HuH-7 (cell line): ENCODE measurements at regions not wholly inside any gene's neighbourhood (a gene's known extent, or its start where the extent isn't known, plus 50 kb on each side); places are given as distances from the start of the nearest gene placed in this dataset.
"Not testable (repeated sequence)": the region's sequence is repeated elsewhere in the genome, so short reads cannot be mapped to it uniquely, and the experiment has no call there.

Source experiments
- DNase-seq: peaks from one replicate; pipeline ENCODE4 v3.0.0; 2011; ENCODE audit warnings: low spot score

DNA sequence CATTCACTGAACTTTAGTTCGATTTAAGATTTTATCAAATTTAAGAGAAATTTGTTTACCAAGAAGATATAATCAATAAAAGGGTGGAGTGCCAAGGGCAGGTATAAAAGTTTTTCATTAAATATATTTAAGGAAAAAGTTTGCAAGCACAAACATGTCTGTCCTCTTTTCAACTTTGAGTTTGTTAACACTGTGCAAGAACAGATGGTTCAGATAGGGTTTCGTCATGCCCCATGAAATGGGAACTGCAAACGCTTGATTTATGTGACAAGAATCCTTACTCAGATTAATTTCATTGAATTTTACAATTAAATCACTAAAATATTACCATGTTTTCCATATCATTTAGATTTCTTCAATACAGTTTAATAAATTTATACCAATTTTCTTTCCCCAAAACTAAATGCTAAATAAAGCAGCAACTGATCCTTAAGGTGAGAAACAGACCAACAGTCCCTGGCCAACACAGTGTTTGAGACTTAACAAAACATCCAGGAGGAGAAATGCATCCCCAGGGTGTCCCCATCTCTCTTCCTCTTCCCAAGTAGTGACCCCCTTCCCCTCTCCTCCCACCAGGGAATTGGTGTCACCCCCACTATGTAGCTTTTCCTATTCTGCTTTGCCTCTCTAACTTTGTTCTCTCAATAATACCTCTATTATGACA, 292.9 kb downstream of the LTN1 start:
- no peak for DNase-seq

DNA sequence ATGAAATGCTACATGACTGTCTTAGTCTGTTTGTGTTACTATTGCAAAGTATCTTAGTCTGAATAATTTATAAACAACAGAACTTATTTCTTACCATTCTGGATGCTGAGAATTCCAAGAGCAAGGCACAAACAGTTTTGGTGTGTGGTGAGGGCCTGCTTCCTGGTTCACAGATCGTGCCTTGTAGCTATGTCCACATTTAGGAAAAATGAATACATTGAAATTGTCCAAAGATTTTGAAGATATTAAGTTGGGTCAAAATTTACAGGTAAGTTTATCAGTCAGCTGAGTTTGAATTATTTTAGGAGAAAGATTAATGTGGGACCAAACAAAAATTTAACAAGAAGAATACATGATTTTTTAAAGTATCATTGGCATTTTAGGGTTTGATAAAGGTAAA, 293.5 kb downstream of the LTN1 start:
- no peak for DNase-seq

DNA sequence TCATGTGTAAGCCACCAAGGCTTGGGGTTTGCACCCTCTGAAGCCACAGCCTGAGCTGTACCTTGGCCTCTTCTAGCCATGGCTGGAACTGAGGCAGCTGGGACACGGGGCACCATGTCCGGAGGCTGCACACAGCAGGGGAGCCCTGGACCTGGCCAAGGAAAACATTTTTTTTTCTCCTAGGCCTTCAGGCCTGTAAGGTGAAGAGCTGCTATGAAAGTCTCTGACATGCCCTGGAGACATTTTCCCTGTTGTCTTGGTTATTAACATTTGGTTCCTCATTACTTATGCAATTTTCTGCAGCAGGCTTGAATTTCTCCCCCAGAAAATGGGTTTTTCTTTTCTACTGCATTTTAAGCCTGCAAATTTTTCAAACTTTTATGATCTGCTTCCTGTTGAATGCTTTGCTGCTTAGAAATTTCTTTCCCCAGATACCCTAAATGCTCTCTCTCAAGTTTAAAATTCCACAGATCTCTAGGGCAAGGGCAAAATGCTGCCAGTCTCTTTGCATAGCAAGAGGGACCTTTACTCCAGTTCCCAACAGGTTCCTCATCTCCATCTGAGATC, 295.8 kb downstream of the LTN1 start:
- no peak for DNase-seq

DNA sequence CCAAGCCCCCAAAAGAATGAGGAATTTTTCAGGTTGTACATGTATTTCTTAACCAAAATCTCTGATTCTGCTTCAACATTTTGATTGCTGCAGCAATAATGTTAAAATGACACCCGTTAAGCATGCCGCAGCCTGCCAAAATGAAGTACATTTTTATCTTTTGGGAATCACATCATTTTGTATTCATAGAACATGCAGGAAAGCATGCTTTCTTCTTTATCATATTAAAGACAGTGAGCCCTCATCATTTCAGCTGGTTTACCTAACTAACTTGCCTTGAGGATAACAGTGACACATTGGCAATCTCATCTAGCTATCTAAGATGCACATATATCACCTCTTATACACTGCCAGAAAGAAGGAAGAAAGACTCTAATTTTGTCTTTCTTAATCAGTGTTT, 299.2 kb downstream of the LTN1 start:
- no peak for DNase-seq

DNA sequence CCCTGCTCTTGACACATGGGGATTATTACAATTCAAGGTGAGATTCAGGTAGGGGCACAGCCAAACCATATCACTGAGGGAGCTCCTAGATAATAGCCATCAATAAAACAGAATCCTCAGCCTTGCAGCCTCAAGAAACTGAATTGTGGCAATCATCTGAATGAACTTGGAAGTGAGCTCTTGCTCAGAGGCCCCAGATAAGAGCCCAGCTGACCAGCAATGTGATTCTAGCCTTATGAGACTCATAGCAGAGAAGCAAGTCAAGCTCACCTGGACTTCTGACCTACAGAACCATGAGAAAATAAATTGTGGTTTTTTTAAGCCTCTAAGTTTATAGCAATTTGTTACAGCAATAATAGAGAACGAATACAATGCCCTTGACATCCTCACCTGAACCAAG, 302.5 kb downstream of the LTN1 start:
- no peak for DNase-seq

GRCh38 chr21:28688381-28688780, 304.3 kb downstream of the LTN1 start:
- no peak for DNase-seq

- no peak for DNase-seq
Observed at GRCh38 chr21:28687586-28687985, 305.1 kb downstream of the LTN1 start.

GRCh38 chr21:28683982-28684752, 308.5 kb downstream of the LTN1 start:
- DNase-seq = no peak

DNA sequence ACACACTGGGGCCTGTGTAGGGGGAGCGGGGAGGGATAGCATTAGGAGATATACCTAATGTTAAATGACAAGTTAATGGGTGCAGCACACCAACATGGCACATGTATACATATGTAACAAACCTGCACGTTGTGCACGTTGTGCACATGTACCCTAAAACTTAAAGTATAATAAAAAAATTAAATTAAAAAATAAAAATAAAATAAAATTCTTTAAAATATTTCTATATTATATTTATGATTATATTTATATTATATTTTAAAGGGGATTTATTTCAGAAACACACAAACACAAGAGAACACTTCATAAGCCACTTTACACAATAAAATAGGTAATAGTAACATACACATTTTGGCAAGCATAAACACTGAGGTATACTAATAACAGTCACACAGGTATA, 309.8 kb downstream of the LTN1 start:
- not testable (repeated sequence) for DNase-seq

- DNase-seq = not testable (repeated sequence)
Observed at GRCh38 chr21:28677096-28677495, 315.6 kb downstream of the LTN1 start.

DNA sequence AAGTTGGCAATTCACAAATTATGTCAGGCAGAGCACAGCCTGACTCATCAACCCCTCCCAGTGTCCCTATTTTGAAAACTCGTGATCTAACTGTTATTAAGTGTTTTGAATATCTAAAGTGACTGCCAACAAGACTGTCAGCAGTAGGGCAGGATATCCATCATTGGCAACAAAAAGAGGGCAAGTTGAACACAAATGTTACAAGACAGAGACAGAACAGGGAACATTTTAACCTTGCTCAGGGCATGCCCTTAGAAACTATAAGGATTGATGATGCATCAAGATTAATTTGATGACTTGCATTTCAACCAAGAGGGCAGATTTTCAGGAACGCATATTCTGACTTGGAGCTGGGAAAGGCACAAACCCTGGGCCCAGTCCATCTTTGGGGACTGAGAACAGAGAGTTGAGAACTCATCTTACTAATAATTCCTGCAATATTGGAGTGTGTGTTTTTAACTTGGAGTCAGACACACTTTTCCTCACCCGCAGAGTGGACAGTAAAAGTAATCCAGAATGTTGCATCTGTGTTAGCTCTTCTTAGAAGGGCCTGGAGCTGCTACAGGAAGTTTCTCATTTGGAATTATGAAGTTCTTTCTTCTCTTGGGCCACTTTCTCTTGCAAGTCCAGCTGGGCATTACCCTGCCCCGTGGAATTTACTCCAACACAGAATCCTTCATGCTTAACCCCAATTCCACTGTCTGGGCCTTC, 317.2 kb downstream of the LTN1 start:
- no peak for DNase-seq

GRCh38 chr21:28674763-28675162, 317.9 kb downstream of the LTN1 start:
- no peak for DNase-seq

DNA sequence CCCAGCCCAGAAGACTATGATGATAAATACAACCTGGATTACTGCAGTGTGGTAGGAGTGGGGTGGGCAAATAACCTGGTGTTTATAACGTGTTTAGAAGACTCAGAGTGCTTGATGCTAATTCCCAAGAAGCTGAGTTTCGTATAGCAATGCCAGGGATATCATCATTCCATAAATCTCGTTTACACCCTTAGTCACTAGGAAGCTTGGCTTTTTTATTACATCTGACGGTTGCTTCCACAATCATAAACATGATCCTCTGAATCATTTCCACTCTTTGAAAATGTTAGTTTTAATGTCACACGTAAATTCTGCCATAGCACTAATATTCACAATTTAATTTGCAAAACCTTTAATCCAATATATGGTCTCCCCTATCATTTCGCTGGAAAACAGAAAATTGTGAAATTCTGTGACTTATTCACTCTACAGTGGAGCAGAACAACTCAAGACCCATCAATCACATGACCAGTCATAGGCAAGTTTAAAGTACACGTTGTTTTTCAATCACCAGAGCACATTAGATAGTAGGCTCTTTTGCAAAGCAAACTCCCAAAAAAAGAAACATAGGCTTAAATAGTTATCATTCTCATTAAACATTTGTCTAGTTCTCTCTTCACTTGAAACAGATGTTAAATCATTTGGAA, 321.0 kb downstream of the LTN1 start:
- no peak for DNase-seq

DNA sequence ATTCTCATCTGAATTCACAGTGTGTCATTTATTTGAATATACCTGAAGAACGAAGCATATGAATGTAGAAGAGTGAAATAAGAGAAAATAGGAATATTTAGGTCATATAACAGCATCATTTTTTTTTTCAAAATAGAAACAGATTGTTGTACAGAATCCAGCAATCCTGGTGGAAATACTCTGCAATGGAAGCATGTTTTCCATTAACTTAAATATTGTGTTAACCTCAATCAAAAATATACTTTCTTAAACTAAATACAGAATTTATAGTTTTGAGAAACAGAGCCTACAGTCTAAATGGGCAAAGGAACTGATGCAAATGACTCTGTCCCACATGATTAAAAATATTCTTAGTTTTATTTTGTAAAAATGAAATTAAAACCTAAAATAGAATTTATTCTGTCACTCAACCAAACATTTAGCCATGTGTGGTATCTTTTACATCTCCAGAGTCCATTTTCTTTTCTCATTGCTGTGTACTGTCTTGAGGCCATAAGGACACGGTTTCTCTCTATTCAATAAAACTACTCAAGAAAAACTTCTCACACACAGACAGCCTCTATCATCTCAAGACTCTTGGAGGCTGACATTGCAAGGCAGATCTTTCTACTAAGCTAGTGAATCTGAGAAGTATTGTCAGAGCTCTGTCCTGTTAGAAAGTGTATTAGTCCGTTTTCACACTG, 322.6 kb downstream of the LTN1 start:
- no peak for DNase-seq

GRCh38 chr21:28669321-28669720, 323.4 kb downstream of the LTN1 start:
- DNase-seq = no peak

GRCh38 chr21:28663754-28664153, 328.9 kb downstream of the LTN1 start:
- DNase-seq = no peak

- DNase-seq = no peak
Observed at GRCh38 chr21:28663111-28663693, 329.5 kb downstream of the LTN1 start.

DNA sequence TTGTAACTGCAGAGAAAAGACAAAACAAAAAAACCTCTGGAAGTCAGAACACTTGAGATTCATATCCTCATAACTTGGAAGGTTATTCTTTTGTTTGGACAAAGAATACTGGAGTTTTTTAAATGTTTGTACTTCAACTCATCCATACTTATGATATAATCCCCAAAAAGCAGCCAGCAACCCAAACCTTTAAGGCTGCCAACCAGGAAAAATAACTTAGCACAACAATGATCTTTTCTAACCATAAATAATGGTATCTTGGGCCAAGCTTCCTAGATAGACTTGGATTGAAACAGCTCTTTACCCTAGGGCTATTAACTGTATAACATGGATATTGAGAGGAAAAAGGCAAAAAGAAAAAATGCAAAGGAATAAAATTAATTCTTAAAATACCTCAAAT, 335.1 kb downstream of the LTN1 start:
- no peak for DNase-seq

- no peak for DNase-seq
Observed at GRCh38 chr21:28655471-28655870, 337.2 kb downstream of the LTN1 start.

DNA sequence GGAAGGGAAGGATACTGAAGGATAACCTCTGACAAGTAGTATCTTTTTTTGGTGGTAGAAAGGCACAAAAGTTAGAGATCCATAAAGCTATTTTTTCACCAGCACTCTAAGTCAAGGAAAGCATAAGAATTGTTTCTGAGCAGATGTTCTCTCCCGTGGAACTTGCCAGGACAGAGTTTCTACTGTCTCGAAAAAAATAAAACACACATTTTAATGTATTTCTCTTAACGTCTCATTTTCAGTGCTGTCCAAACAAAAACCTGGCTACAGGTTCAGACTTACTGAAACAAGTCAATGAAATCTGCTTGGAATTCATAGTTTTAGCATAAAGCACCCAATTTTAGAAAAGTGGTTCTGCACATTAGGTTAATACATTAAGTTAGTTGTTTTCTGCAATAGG, 338.3 kb downstream of the LTN1 start:
- no peak for DNase-seq

- no peak for DNase-seq
Observed at GRCh38 chr21:28644762-28645161, 347.9 kb downstream of the LTN1 start.
